RWPE2 (cell line): ENCODE measurements at regions not wholly inside any gene's neighbourhood (a gene's known extent, or its start where the extent isn't known, plus 50 kb on each side); places are given as distances from the start of the nearest gene placed in this dataset.

Source experiments
- ATAC-seq: fragments of 200-7000 bp; cut with Tn5 transposase; 3 replicates; pipeline ENCODE4 v1.9.1; 2021; ENCODE audit warnings: low read depth
- DNase-seq: peaks from one replicate; pipeline ENCODE4 v3.0.0-alpha.2; 2020; ENCODE audit warnings: low spot score
- H3K27ac ChIP-seq: fragments of 450-650 bp; 2 replicates; pipeline ENCODE4 v1.5.1; 2017; ENCODE audit warnings: mild to moderate bottlenecking; ENCODE audit not compliant: poor library complexity, severe bottlenecking
- H3K27me3 ChIP-seq: fragments of 250-450 bp; sonication (Bioruptor Pico); 2 replicates; pipeline ENCODE4 v1.5.1; 2021; ENCODE audit warnings: mild to moderate bottlenecking, moderate library complexity; ENCODE audit not compliant: insufficient read depth, poor library complexity, severe bottlenecking
- H3K36me3 ChIP-seq: fragments of 250-450 bp; sonication (Bioruptor Pico); 2 replicates; pipeline ENCODE4 v1.5.1; 2020; ENCODE audit warnings: low read depth, mild to moderate bottlenecking, moderate library complexity
- H3K4me1 ChIP-seq: fragments of 250-450 bp; sonication (Bioruptor Pico); 2 replicates; pipeline ENCODE4 v1.5.1; 2021; ENCODE audit warnings: mild to moderate bottlenecking, moderate library complexity; ENCODE audit not compliant: insufficient read depth, poor library complexity, severe bottlenecking
- H3K4me3 ChIP-seq: fragments of 250-450 bp; sonication (Bioruptor Pico); 2 replicates; pipeline ENCODE4 v1.5.1; 2021; ENCODE audit warnings: mild to moderate bottlenecking, moderate library complexity; ENCODE audit not compliant: severe bottlenecking
- H3K9me3 ChIP-seq: fragments of 250-450 bp; sonication (Bioruptor Pico); 2 replicates; pipeline ENCODE4 v1.5.1; 2021; ENCODE audit warnings: mild to moderate bottlenecking, moderate library complexity; ENCODE audit not compliant: severe bottlenecking
- TF ChIP-seq, protein P1 (sequence below): fragments of 450-650 bp; IDR thresholded peaks from one replicate; pipeline ENCODE4 v1.5.1; 2017; ENCODE audit warnings: mild to moderate bottlenecking, moderate library complexity; ENCODE audit not compliant: poor library complexity, severe bottlenecking

DNA sequence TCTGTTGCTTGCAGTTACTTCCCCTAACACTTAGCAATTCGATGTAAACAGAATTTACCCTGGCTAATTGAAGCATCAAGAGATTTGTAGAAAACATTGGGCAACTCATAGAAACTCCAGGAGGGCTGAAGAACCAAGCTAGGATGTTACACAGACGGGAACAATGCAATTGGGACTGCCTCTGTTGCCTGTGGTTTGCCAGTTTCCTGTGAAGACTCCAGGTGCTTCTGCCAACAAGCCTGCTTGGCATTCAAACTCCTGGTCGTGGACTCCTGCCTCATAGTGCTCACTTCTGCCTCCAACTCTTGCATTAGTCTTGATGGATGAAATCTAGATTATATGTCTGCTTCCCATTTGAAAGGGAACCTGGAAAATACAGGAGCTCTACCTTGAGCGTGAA, 246.0 kb downstream of the BMP4 start:
- Histone ChIP-seq H3K36me3 (no peaks in the 10 kb centered on the region), H3K9me3 (no peaks in the 10 kb centered on the region), H3K4me3 (no peak overlapping the region), H3K4me1 (no peaks in the 10 kb centered on the region), H3K27ac (no peak overlapping the region), H3K27me3 (no peaks in the 10 kb centered on the region)
- no peak for DNase-seq
- no peak; the same call in 2 of the 3 replicates for ATAC-seq
- TF ChIP-seq, protein P1, sequence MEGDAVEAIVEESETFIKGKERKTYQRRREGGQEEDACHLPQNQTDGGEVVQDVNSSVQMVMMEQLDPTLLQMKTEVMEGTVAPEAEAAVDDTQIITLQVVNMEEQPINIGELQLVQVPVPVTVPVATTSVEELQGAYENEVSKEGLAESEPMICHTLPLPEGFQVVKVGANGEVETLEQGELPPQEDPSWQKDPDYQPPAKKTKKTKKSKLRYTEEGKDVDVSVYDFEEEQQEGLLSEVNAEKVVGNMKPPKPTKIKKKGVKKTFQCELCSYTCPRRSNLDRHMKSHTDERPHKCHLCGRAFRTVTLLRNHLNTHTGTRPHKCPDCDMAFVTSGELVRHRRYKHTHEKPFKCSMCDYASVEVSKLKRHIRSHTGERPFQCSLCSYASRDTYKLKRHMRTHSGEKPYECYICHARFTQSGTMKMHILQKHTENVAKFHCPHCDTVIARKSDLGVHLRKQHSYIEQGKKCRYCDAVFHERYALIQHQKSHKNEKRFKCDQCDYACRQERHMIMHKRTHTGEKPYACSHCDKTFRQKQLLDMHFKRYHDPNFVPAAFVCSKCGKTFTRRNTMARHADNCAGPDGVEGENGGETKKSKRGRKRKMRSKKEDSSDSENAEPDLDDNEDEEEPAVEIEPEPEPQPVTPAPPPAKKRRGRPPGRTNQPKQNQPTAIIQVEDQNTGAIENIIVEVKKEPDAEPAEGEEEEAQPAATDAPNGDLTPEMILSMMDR = no peak

DNA sequence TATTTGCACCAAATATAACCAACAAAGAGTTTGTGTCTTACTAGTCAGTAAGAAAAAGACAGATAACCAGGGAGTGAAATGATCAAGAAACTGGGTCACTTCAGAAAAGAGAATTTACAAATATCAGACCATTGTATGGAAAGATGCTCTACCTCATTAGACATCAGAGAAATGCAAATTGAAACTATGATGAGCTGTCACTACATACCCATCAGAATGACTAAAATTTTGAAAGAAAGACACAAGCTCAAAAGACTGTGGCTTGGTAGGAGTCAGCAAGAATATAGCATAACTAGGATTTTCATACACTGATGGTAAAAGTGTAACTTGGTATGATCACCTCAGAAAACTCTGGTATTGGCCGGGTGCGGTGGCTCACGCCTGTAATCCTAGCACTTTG, 247.2 kb downstream of the BMP4 start:
- H3K4me3 ChIP-seq = no peak overlapping the region
- no peaks in the 10 kb centered on the region for H3K9me3 ChIP-seq
- H3K4me1 ChIP-seq = no peaks in the 10 kb centered on the region
- TF ChIP-seq, protein P1 = no peak
- no peak overlapping the region for H3K27ac ChIP-seq
- DNase-seq (no peak), ATAC-seq (no peak)
- no peaks in the 10 kb centered on the region for H3K36me3 ChIP-seq
- H3K27me3 ChIP-seq = no peaks in the 10 kb centered on the region

DNA sequence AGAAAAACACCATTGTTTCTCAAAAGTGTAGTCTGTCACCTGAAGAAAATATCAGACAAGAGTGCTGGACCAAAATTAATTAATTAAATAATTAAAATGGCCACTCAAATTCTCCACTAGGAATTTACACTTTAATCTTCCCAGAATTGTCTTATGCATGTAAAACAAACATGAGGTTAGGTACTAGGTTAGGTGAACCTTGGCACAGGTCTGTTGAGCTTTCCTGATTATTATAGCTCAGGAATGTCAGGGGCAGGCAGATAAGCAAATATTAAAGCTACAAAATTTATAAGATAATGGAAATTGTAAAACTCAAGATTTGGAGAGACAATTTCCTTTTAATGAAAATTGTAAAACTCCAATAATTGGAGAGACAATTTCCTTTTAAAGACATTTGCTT, 253.2 kb downstream of the BMP4 start:
- DNase-seq = no peak
- no peak for ATAC-seq

DNA sequence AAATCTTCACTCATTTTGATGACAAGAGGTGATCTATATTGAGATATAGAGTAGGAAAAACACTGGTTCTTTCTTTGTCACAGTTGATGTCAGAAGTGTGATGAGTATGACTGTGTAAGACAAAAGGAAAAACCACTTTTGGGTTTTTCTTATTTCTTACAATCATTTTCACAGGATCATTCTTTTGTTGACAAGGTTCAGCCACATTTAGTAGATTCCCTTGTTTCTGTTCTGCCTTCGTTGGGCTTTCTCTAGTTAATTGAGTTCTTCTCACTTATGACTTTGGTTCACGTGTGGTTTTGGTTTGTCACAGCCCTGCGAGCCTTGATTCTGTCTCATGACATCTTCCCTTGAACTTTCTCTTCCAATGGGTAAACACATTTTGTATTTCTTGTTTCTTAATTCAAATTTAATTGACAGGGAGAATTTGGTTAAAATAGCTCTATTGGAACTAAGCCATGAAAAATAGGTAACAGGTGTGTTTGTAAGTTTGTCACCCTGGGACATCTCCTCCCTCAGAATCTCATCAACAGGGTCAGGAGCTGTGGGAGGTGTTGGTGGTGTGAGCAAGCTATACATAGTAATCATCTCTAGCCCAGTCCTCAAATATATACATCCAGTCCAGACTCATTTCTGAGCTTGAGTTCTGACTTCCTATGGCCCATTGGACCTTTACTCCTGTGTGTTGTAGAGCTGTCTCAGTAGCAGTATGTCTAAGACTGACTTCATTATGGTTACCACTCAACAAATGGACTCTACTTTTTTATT, 255.3 kb downstream of the BMP4 start:
- no peaks in the 10 kb centered on the region for H3K4me1 ChIP-seq
- H3K27me3 ChIP-seq = no peaks in the 10 kb centered on the region
- no peaks in the 10 kb centered on the region for H3K9me3 ChIP-seq
- ATAC-seq (no peak), DNase-seq (no peak)
- TF ChIP-seq, protein P1 = no peak
- no peak overlapping the region for H3K4me3 ChIP-seq
- no peaks in the 10 kb centered on the region for H3K36me3 ChIP-seq
- H3K27ac ChIP-seq = no peak overlapping the region

More for the DNA sequence above, 253.2 kb downstream of the BMP4 start:
- no peaks in the 10 kb centered on the region for H3K36me3 ChIP-seq
- no peaks in the 10 kb centered on the region for H3K27me3 ChIP-seq
- no peaks in the 10 kb centered on the region for H3K4me1 ChIP-seq
- H3K27ac ChIP-seq = no peak overlapping the region
- H3K4me3 ChIP-seq = no peak overlapping the region
- TF ChIP-seq, protein P1 = no peak
- H3K9me3 ChIP-seq = no peaks in the 10 kb centered on the region
